Eye (tissue), 1 donor: ENCODE measurements at regions not wholly inside any gene's neighbourhood (a gene's known extent, or its start where the extent isn't known, plus 50 kb on each side); places are given as distances from the start of the nearest gene placed in this dataset.

Source experiments
- DNase-seq: peaks from one replicate; pipeline ENCODE4 v3.0.0-alpha.2; 2015

- DNase-seq, result no peak
Measured at GRCh38 chr6:104173668-104174067, 686.1 kb downstream of the HACE1 start.

- DNase-seq, result peak; percentile 9
Measured at GRCh38 chr6:104170401-104170800, 689.3 kb downstream of the HACE1 start.

DNA sequence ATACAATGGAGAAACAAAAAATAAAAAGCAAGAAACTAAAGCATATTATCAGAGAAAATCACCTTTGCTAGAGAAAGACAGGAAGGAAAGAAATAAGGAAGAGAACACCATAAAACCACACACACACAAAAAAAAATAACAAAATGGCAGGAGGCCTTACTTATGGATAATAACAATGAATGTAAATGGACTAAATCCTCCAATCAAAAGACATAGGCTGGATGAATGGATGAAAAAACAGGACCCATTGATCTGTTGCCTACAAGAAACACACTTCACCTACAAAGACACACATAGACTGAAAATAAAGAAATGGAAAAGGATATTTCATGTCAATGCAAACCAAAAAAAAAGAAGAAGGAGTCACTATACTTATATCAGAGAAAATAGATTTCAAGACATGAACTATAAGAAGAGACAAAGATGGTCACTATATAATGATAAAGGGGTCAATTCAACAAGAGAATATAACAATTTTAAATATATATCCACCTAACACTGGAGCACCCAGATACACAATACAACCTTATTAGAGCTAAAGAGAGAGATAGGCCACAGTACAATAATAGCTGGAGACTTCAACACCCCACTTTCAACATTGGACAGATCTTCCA lies 693.6 kb downstream of the HACE1 start:
- DNase-seq, result no peak

GRCh38 chr6:104162036-104162669 lies 697.6 kb downstream of the HACE1 start:
- no peak for DNase-seq

- no peak for DNase-seq
Measured at GRCh38 chr6:104159045-104159618, 700.6 kb downstream of the HACE1 start.

DNA sequence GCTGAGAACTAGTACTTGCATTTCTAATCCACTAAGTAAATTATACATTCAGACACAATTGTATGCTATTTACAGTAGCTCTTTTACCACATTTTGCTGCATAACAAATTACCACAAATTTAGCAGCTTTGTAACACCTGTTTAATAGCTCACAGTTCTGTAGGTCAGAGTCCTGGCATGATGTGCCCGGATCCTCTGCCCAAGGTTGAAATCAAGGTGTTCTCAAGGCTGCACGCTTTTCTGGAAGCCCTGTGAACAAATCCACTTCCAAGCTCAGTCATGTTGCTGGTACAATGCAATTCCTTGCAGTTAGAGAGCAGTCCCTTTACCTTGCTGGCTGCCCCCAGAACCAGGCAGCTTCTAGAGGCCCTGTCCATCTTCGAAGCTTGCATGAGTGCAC lies 716.0 kb downstream of the HACE1 start:
- DNase-seq, result no peak

DNA sequence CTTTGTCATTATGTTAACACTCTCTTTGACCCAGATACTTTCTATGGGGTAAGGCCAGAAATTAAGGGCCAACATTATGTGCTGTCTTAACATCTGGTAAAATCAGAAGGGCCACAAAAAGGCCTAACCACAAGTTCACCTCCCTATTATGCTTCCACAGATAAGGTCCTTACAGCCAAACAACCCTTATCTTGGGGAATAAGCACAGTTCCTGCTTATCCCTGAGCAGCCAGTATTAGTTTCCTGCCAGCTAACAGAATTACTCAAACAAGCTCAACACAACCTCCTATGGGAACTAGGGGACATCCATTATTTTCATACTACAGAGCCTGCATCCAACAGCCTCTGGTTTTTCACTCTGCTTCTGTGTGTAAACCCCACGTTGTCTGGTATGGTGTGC lies 724.8 kb downstream of the HACE1 start:
- DNase-seq, result no peak

DNA sequence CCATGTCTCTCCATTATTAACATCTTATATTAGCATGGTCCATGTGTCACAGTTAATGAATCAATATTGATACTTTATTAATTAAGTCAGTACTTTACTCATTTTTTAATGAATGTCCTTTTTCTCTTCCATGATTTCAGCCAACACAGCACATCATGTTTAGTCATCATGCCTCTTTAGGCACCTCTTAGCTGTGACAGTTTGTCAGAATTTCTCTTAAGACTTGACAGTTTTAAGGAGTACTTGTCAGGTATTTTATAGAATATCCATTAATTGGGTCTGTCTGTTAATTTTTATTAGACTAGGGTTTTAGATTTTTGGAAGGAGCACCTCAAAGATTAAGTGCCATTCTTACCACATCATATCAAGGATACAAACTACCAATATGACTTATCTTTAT lies 729.4 kb downstream of the HACE1 start:
- DNase-seq, result no peak

- DNase-seq, result no peak
Measured at GRCh38 chr6:104126315-104127005, 733.3 kb downstream of the HACE1 start.

DNA sequence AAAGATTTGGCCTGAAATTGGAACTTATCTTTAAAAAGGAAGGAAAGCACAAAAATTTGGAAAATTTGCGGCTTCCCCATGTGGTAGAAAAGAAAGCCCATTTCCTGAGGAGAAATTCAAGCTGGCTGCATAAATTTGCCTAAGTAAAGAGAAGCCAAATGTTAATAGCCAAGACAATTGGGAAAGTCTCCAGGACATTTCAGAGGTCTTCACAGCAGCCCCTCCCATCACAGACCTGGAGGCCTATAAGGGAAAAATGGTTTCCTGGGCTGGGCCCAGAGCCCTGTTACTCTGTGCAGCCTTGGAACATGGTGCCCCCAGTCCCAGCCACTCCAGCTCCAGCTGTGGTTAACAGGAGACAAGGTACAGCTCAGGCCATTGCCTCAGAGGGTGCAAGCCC lies 736.5 kb downstream of the HACE1 start:
- DNase-seq, result no peak

DNA sequence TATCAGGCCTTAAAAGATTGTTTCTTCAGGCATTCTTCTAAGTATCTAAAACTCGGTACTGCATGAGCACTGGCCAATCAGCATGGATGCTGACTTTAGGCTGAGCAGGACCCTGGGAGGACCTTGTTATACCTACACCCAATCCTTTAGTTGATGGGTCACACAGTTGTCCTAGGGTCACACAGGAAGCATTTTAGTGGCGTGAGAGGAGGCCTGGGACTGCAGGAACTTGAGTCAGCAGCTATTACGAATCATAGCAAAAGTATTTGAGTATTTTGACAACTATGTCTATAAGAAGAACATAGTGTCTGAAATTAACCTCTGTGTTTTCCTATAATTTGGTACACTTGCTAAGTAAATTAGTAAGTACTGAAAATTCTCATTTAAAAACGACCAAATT lies 741.4 kb downstream of the HACE1 start:
- no peak for DNase-seq

DNA sequence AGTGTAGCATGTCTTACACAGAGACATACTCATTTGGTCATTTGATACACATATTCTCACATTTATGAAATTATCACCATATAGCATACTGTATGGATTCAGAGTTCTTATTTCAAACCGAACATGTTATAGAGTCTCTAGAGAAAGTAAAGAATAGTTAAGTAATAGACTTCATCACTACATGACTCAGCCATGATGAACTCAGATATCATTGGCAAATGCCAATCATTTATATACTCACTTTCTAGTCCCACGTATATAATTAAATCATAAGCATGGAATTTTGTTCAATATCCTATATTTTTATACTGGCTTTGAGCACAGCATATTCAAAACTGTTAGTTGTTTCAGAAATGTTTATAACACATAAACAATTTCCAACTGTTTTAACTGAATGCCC lies 749.9 kb downstream of the HACE1 start:
- DNase-seq, result no peak

DNA sequence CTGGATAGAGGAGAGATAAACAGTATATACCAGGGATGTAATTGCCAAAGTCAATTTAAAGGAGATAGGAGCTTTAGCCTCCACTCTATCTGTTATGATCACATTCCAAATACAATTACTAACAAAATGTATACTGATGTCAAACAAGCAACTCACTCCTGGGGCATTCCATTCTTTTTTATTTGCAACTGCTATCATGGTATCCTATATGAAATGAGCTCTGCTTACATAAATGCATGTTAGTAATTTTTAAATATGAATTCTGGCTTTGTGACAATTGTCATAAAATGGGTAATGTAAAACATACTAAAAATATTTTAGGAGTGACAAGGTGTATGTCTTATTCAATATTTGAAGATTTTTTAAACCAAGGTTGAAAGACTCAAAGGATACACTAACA lies 751.1 kb downstream of the HACE1 start:
- DNase-seq, result no peak

GRCh38 chr6:104095661-104096416 lies 763.9 kb downstream of the HACE1 start:
- DNase-seq, result no peak

DNA sequence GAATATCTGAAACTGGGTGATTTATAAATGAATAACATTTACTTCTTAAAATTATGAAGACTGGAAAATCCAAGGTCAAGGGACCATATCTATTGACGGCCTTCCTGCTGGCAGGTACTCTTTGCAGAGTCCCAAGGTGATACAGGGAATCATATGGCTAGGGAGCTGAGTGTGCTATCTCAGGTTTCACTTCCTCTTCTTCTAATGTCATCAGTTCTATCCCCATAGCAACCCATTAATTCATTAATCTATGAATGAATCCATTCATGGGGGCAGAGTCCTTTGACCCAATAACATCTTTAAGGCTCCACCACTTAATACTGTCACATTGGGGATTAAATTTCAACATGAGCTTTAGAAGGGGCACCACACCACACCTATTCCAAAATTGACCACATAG lies 772.0 kb downstream of the HACE1 start:
- no peak for DNase-seq

DNA sequence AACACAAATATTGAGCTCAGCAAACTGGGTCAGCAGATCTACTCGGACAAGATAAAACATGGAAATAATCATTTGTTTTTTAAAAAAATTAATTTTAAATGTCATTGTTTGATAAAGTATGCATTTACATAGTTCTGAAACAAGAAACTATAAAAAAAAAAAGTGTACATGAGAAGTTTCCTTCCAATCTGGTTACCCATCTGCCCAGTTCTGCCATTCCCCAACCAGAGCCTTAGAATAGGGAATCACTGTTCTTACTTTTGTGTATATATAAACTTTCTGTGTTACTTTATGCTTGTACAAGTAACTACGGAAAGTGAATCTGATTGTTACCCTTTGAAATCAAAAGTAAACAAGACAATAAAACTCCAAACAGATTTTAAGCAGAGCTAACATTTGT lies 791.4 kb downstream of the HACE1 start:
- DNase-seq, result no peak

DNA sequence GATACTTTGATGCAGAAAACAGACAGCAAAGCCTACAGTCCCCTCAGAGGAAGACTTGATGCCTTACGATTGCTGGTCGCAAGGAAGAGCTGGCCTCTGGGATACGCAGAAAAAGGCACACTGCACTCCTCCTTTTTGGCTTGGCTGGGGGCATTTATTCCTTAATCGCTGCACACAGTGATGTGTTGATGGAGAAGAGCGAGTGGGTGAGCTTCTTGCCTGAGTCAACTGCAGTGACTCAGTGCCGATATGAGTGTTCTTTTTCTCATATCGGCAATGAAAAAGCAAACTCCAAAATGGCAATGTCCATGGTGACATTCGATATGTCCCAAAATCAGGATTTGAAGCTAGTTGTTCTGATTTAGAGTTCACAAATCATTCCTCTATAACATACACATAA lies 794.8 kb downstream of the HACE1 start:
- no peak for DNase-seq

DNA sequence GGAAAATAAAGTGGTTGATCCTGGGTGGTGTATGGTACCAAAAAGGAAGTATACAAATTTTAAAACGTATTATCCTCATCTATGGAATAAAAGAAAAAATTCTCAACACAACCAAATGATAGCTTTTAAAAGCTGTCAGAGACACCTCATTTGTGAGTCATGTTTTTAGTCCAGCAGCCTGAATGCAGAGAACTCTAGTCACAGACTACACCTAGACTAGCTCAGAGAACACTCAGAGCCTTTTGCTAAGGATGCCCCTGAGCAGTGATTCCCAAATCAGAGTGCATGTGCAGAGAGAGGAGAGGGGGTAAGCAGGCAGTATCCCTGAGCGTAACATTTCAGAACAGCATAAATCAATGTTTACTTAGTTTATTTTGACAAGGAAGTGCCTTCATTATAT lies 809.3 kb downstream of the HACE1 start:
- DNase-seq, result no peak

DNA sequence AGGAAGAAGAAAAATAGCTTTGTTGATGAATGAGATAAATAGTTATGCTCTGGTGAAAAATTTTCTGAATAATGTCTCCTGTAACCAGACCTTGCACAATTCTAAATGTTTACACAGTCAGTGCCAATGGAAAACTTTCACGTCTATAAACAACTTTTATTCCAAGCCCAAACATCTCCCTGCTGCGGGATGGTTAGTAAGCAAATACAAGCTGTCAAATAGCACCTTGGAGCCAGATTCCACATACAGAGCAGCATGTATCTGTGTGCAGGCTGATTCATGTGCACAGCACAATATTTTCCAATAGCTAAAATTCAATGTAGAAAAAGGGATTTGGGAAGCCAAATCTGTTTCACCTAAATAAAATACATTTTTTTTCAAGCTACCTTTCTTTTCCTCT lies 813.3 kb downstream of the HACE1 start:
- peak; percentile 24 for DNase-seq

DNA sequence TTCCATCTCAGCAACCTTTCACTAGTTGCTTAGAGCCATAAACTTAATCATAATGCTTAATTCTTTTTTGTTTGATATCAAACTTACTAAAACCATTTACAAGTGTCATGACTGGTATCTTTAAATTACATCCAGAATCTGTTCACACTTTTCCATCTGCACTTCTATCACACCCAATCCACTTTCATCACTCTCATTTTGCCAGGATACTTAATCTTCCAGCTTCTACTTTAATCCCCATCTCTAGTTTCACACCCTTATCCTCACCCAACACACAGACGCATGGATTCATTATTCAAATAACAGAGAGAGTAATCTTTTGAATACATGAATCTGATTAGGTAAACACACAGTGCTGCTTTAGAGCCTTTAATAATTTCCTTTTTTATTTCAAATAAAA lies 828.4 kb downstream of the HACE1 start:
- DNase-seq, result no peak

DNA sequence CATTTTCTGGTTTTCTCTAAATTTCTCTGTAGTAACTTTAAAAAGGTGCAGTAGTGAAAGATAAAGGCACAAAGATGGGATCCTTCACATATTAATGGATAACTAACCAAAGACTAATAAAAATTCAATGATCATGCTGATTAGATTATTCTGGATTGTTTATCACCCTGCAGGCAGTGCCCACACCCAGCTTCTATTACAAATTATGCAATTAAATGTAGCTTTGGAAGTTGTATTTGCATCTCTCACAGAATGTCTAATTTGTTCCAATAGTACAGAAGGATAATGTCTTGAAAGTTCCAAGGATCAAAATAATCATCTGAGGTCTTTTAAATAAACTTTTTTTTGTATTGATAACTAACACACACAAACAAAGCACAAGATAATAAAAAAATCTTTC lies 837.6 kb downstream of the HACE1 start:
- DNase-seq, result no peak

DNA sequence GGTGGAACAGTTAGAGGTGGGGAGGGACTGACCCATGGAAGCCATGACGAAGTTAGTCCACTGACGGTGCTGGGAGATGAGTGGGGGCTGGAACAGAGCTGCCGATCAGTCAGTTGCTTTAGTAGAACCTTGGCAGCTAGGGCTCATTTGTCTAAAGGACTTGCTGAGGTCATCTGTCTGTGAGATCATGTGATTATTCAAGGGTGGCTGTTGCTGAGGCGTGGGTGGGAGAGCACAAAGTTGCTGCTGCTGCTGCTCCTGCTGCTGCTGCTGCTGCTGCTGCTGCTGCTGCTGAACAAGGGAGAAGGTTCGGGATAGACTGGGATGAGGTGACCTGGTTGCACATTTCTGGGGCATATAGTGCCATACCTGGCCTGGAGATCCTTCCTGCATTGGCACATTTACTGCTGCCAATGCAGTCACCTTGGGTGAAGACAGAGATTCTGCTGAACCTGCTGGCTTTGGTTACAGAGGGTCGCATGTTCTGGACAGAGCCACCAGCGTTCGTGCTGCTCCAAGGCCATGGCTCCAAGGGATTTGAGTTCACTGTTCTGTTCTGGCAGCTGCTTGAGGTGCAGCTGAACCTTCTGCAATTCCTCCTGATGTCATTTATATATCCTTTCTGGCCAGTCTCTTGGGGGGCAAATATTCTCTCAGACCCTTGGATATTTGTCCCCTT lies 840.5 kb downstream of the HACE1 start:
- no peak for DNase-seq
